NCI-H748 treated with DMSO at 0.1 percent for 48 hours (cell line): ENCODE measurements at regions not wholly inside any gene's neighbourhood (a gene's known extent, or its start where the extent isn't known, plus 50 kb on each side); places are given as distances from the start of the nearest gene placed in this dataset.
A peak's percentile ranks its signal among the peaks of the same experiment; 100 is the strongest.

Experiments
- DNase-seq: peaks from one replicate; lab custom pipeline; 2025; lab: John Stamatoyannopoulos, UW

- no peak for DNase-seq
Measured at GRCh38 chr11:112513417-112513816, 252.8 kb upstream of the PLET1 start.

- peak; percentile 42 for DNase-seq
Measured at GRCh38 chr11:112514011-112514740, 253.5 kb upstream of the PLET1 start.

- no peak for DNase-seq
Measured at GRCh38 chr11:112516261-112516660, 255.6 kb upstream of the PLET1 start.

GRCh38 chr11:112516755-112517154 is 256.1 kb upstream of the PLET1 start:
- no peak for DNase-seq

- no peak for DNase-seq
Measured at GRCh38 chr11:112518371-112518770, 257.7 kb upstream of the PLET1 start.

GRCh38 chr11:112519751-112520150 is 259.1 kb upstream of the PLET1 start:
- DNase-seq: no peak

- DNase-seq: no peak
Measured at GRCh38 chr11:112520354-112520753, 259.7 kb upstream of the PLET1 start.

- no peak for DNase-seq
Measured at GRCh38 chr11:112522536-112522935, 261.9 kb upstream of the PLET1 start.

GRCh38 chr11:112523031-112523430 is 262.4 kb upstream of the PLET1 start:
- no peak for DNase-seq

GRCh38 chr11:112523477-112523876 is 262.8 kb upstream of the PLET1 start:
- DNase-seq: peak; percentile 3

GRCh38 chr11:112523951-112524350 is 263.3 kb upstream of the PLET1 start:
- DNase-seq: no peak

GRCh38 chr11:112524798-112525197 is 264.1 kb upstream of the PLET1 start:
- DNase-seq: no peak

GRCh38 chr11:112525270-112525669 is 264.6 kb upstream of the PLET1 start:
- DNase-seq: no peak

GRCh38 chr11:112525844-112526590 is 265.4 kb upstream of the PLET1 start:
- no peak for DNase-seq

GRCh38 chr11:112526699-112527416 is 266.2 kb upstream of the PLET1 start:
- DNase-seq: no peak

GRCh38 chr11:112529071-112529470 is 268.4 kb upstream of the PLET1 start:
- no peak for DNase-seq

- no peak for DNase-seq
Measured at GRCh38 chr11:112532506-112532905, 271.8 kb upstream of the PLET1 start.

GRCh38 chr11:112533682-112534081 is 273.0 kb upstream of the PLET1 start:
- DNase-seq: no peak

GRCh38 chr11:112534208-112534607 is 273.5 kb upstream of the PLET1 start:
- no peak for DNase-seq

GRCh38 chr11:112537026-112537425 is 276.4 kb upstream of the PLET1 start:
- no peak for DNase-seq

- no peak for DNase-seq
Measured at GRCh38 chr11:112537846-112538330, 277.2 kb upstream of the PLET1 start.

- DNase-seq: no peak
Measured at GRCh38 chr11:112538534-112539280, 278.0 kb upstream of the PLET1 start.
